ENCODE measurements at regions not wholly inside any gene's neighbourhood (a gene's known extent, or its start where the extent isn't known, plus 50 kb on each side); places are given as distances from the start of the nearest gene placed in this dataset.

GRCh38 chr4:125456075-125456474 is 141.3 kb downstream of the FAT4 start:
- peak overlapping the region; percentile 17 to 77 (median 18) for H3K27ac Mint-ChIP-seq
- no peak for TF ChIP-seq CTCF (IDR thresholded peaks at IDR 0.05; ENCODE audit: unreplicated experiment in 3 of 3)

GRCh38 chr4:125459531-125459930 is 144.8 kb downstream of the FAT4 start:
- H3K36me3 Mint-ChIP-seq (ENCODE audit: low read depth), result peaks cover 19% of the 10 kb centered on the region
- H3K27me3 Mint-ChIP-seq (ENCODE audit: low read depth), result no peaks in the 10 kb centered on the region
- H3K4me3 Mint-ChIP-seq, result no peak overlapping the region
- no peaks in the 10 kb centered on the region for H3K9me3 Mint-ChIP-seq
- peaks cover 8% of the 10 kb centered on the region for H3K4me1 Mint-ChIP-seq
- TF ChIP-seq CTCF (IDR thresholded peaks at IDR 0.05; ENCODE audit: unreplicated experiment in 3 of 3), result no peak
- no peak overlapping the region for H3K27ac Mint-ChIP-seq

More at GRCh38 chr4:125456075-125456474, 141.3 kb downstream of the FAT4 start:
- H3K4me3 Mint-ChIP-seq, result no peak overlapping the region
- H3K27me3 Mint-ChIP-seq (ENCODE audit: low read depth), result no peaks in the 10 kb centered on the region
- no peaks in the 10 kb centered on the region for H3K9me3 Mint-ChIP-seq
- H3K4me1 Mint-ChIP-seq, result peaks cover 8% of the 10 kb centered on the region
- peaks cover 45% of the 10 kb centered on the region for H3K36me3 Mint-ChIP-seq (ENCODE audit: low read depth)

- H3K36me3 Mint-ChIP-seq (ENCODE audit: low read depth), result peaks cover 18% of the 10 kb centered on the region
These were observed 147.1 kb downstream of the FAT4 start for GRCh38 chr4:125461676-125462363.

GRCh38 chr4:125464146-125464545 is 149.4 kb downstream of the FAT4 start:
- Mint-ChIP-seq H3K4me1 (no peaks in the 10 kb centered on the region), H3K9me3 (peaks cover under 1% of the 10 kb centered on the region), H3K27me3 (ENCODE audit: low read depth) (no peaks in the 10 kb centered on the region), H3K36me3 (ENCODE audit: low read depth) (peaks cover 31% of the 10 kb centered on the region), H3K27ac (no peak overlapping the region), H3K4me3 (no peak overlapping the region)
- no peak for TF ChIP-seq CTCF (IDR thresholded peaks at IDR 0.05; ENCODE audit: unreplicated experiment in 3 of 3)

More at GRCh38 chr4:125461676-125462363, 147.1 kb downstream of the FAT4 start:
- no peaks in the 10 kb centered on the region for H3K9me3 Mint-ChIP-seq
- no peaks in the 10 kb centered on the region for H3K27me3 Mint-ChIP-seq (ENCODE audit: low read depth)
- H3K4me3 Mint-ChIP-seq, result no peak overlapping the region
- H3K27ac Mint-ChIP-seq, result no peak overlapping the region
- H3K4me1 Mint-ChIP-seq, result peaks cover 4% of the 10 kb centered on the region
- TF ChIP-seq CTCF (IDR thresholded peaks at IDR 0.05; ENCODE audit: unreplicated experiment in 3 of 3), result no peak

- no peak for TF ChIP-seq CTCF (IDR thresholded peaks at IDR 0.05; ENCODE audit: unreplicated experiment in 3 of 3)
- Mint-ChIP-seq H3K9me3 (no peaks in the 10 kb centered on the region), H3K4me3 (no peak overlapping the region), H3K27me3 (ENCODE audit: low read depth) (no peaks in the 10 kb centered on the region), H3K4me1 (no peaks in the 10 kb centered on the region), H3K36me3 (ENCODE audit: low read depth) (peaks cover 66% of the 10 kb centered on the region), H3K27ac (no peak overlapping the region)
These were observed 166.7 kb downstream of the FAT4 start for GRCh38 chr4:125481334-125482045.

Data from nephron (organoid).